Spleen (tissue), 11 donors: ENCODE measurements at regions not wholly inside any gene's neighbourhood (a gene's known extent, or its start where the extent isn't known, plus 50 kb on each side); places are given as distances from the start of the nearest gene placed in this dataset.

Source experiments
- DNase-seq: peaks from one replicate; pipeline ENCODE4 v3.0.0-alpha.2; 2020
- H3K27ac ChIP-seq, 8 donors: fragments of 200-600 bp; sonication (generic) in 7 of 8; 1 replicate in 4 of 8; 2 replicates in 4 of 8; pipeline versions ENCODE4 v1.5.0 to v1.8.0; 2016 to 2021; ENCODE audit warnings: inconsistent platforms in 4 of 8, mild to moderate bottlenecking in 4 of 8, moderate library complexity in 1 of 8
- H3K27me3 ChIP-seq, 7 donors: fragments of 200-600 bp; sonication (generic) in 6 of 7; replicated peaks in 1 of 7; 1 replicate in 4 of 7; 2 replicates in 3 of 7; pipeline versions ENCODE4 v1.5.0 to v1.8.0; 2016 to 2021; ENCODE audit warnings: inconsistent platforms in 3 of 7, mild to moderate bottlenecking in 1 of 7
- H3K36me3 ChIP-seq, 6 donors: fragments of 200-600 bp; sonication (generic) in 5 of 6; 1 replicate in 4 of 6; 2 replicates in 2 of 6; pipeline versions ENCODE4 v1.5.0 to v1.8.0; 2016 to 2021; ENCODE audit warnings: inconsistent platforms in 2 of 6
- H3K4me1 ChIP-seq, 6 donors: fragments of 200-600 bp; sonication (generic) in 5 of 6; 1 replicate in 3 of 6; 2 replicates in 3 of 6; pipeline versions ENCODE4 v1.5.0 to v1.8.0; 2016 to 2021; ENCODE audit warnings: inconsistent platforms in 3 of 6
- H3K4me3 ChIP-seq, 8 donors: fragments of 200-600 bp; sonication (generic) in 7 of 8; 1 replicate in 4 of 8; 2 replicates in 4 of 8; pipeline versions ENCODE4 v1.5.0 to v1.8.0; 2016 to 2021; ENCODE audit warnings: inconsistent platforms in 4 of 8, mild to moderate bottlenecking in 4 of 8, moderate library complexity in 2 of 8
- H3K9me3 ChIP-seq, 8 donors: fragments of 200-600 bp; sonication (generic) in 7 of 8; 1 replicate in 4 of 8; 2 replicates in 4 of 8; pipeline versions ENCODE4 v1.5.0 to v1.8.0; 2016 to 2021; ENCODE audit warnings: inconsistent platforms in 4 of 8
- CTCF ChIP-seq, 11 experiments: fragments of 200-600 bp in 7 of 11; fragments of 450-650 bp in 4 of 11; sonication (generic) in 4 of 11; IDR thresholded peaks in 8 of 11; conservative IDR thresholded peaks in 3 of 11; 1 replicate in 7 of 11; 2 replicates in 4 of 11; pipeline versions ENCODE4 v1.4.0 to v1.8.0; 2016 to 2021; ENCODE audit warnings: antibody characterized with exemption in 11 of 11, inconsistent platforms in 4 of 11, mild to moderate bottlenecking in 1 of 11
- POLR2A ChIP-seq, 3 donors: fragments of 450-650 bp; IDR thresholded peaks; one replicate each; pipeline ENCODE4 v1.5.1; 2017; ENCODE audit warnings: antibody characterized with exemption in 3 of 3, mild to moderate bottlenecking in 1 of 3
- POLR2AphosphoS5 ChIP-seq, 3 donors: sonication (generic); formaldehyde crosslinking; IDR thresholded peaks; one replicate each; pipeline ENCODE4 v1.5.1; 2017; ENCODE audit warnings: antibody characterized with exemption in 3 of 3
- WGBS, 5 donors: extraction: QIAGEN DNeasy Blood & Tissue Kit in 3 of 5; methylation state at CpG; one replicate each; pipeline versions ENCODE4 v1.1.5 to v1.1.7; 2013 to 2018; 5-methylcytosine and 5-hydroxymethylcytosine counted together
- intact Hi-C: fragments of 100-400 bp; cut with DNase I; formaldehyde crosslinking; loops from one replicate; pipeline ENCODE4 v1.15.0; 2023; ENCODE audit warnings: low total_unique reads
- donor health status: healthy with polysubstance abuse.
- donor health status: DM: no; HTN: no; CAD: no; lungs with moderate emphysema.
- donor health status: DM: no; HTN: no; CAD: no.
- donor health status: Bipolar disorder and iron deficiency.
- donor health status: healthy.
- donor health status: DM: no; HTN: no; CAD: no.
- donor health status: DM: yes; HTN: yes; CAD: no.

- intact Hi-C loops, result no loop called here
- H3K27me3 ChIP-seq, result no peaks in the 10 kb centered on the region
- peaks cover 0 to 80% (median 34%) of the 10 kb centered on the region in 6 donors for H3K4me1 ChIP-seq
- no peak overlapping the region for H3K4me3 ChIP-seq
- H3K27ac ChIP-seq, result peak overlapping the region in 5 of 8 donors; percentile 22 to 93 (median 88)
- no peaks in the 10 kb centered on the region for H3K9me3 ChIP-seq
- DNase-seq, result no peak
- no peaks in the 10 kb centered on the region for H3K36me3 ChIP-seq
- 68 to 77% (median 74%) methylated on average over 4 of the region's 4 CpGs for WGBS, 5 donors
- TF ChIP-seq POLR2AphosphoS5 (IDR thresholded peaks at IDR 0.05) (no peak), POLR2A (IDR thresholded peaks at IDR 0.05) (no peak), CTCF (IDR thresholded peaks at IDR 0.05 in 8 of 11, conservative IDR thresholded peaks at IDR 0.05 in 3 of 11) (no peak)
Observed at GRCh38 chr2:60358476-60358875, 195.0 kb downstream of the BCL11A start.

GRCh38 chr2:60357996-60358395 lies 195.5 kb downstream of the BCL11A start:
- H3K27ac ChIP-seq, result peak overlapping the region in 5 of 8 donors; percentile 22 to 93 (median 88)
- H3K9me3 ChIP-seq, result no peaks in the 10 kb centered on the region
- WGBS, 5 donors, result 72 to 88% (median 80%) methylated on average over 6 of the region's 6 CpGs
- H3K27me3 ChIP-seq, result no peaks in the 10 kb centered on the region
- H3K36me3 ChIP-seq, result no peaks in the 10 kb centered on the region
- intact Hi-C loops, result no loop called here
- H3K4me1 ChIP-seq, result peaks cover 0 to 80% (median 37%) of the 10 kb centered on the region in 6 donors
- TF ChIP-seq CTCF (IDR thresholded peaks at IDR 0.05 in 8 of 11, conservative IDR thresholded peaks at IDR 0.05 in 3 of 11), result no peak
- TF ChIP-seq POLR2A (IDR thresholded peaks at IDR 0.05), result no peak
- no peak for TF ChIP-seq POLR2AphosphoS5 (IDR thresholded peaks at IDR 0.05)
- no peak for DNase-seq
- no peak overlapping the region for H3K4me3 ChIP-seq

- no peak for TF ChIP-seq CTCF (IDR thresholded peaks at IDR 0.05 in 8 of 11, conservative IDR thresholded peaks at IDR 0.05 in 3 of 11)
- TF ChIP-seq POLR2AphosphoS5 (IDR thresholded peaks at IDR 0.05), result no peak
- no peak for TF ChIP-seq POLR2A (IDR thresholded peaks at IDR 0.05)
- H3K27me3 ChIP-seq, result no peaks in the 10 kb centered on the region
- intact Hi-C loops, result no loop called here
- 63 to 72% (median 68%) methylated on average over 5 of the region's 5 CpGs for WGBS, 5 donors
- peaks cover 0 to 93% (median 46%) of the 10 kb centered on the region in 6 donors for H3K4me1 ChIP-seq
- no peak overlapping the region for H3K4me3 ChIP-seq
- H3K9me3 ChIP-seq, result no peaks in the 10 kb centered on the region
- peak overlapping the region in 7 of 8 donors; percentile 12 to 93 (median 86) for H3K27ac ChIP-seq
- no peaks in the 10 kb centered on the region for H3K36me3 ChIP-seq
- no peak for DNase-seq
Observed at GRCh38 chr2:60356346-60356745, 197.1 kb downstream of the BCL11A start.

GRCh38 chr2:60355849-60356261 lies 197.6 kb downstream of the BCL11A start:
- WGBS, 5 donors, result 16 to 38% (median 29%) methylated on average over 4 of the region's 4 CpGs
- peak overlapping the region; percentile 16 to 93 (median 85) for H3K27ac ChIP-seq
- peaks cover 0 to under 1% (median 0%) of the 10 kb centered on the region in 8 donors for H3K9me3 ChIP-seq
- no peaks in the 10 kb centered on the region for H3K27me3 ChIP-seq
- no peaks in the 10 kb centered on the region for H3K36me3 ChIP-seq
- DNase-seq, result no peak
- intact Hi-C loops, result no loop called here
- H3K4me1 ChIP-seq, result peaks cover 0 to 95% (median 50%) of the 10 kb centered on the region in 6 donors
- no peak overlapping the region for H3K4me3 ChIP-seq
- TF ChIP-seq POLR2AphosphoS5 (IDR thresholded peaks at IDR 0.05) (no peak), POLR2A (IDR thresholded peaks at IDR 0.05) (no peak), CTCF (IDR thresholded peaks at IDR 0.05 in 8 of 11, conservative IDR thresholded peaks at IDR 0.05 in 3 of 11) (no peak)
